MM.1S (cell line): ENCODE measurements at regions not wholly inside any gene's neighbourhood (a gene's known extent, or its start where the extent isn't known, plus 50 kb on each side); places are given as distances from the start of the nearest gene placed in this dataset.

Experiments
- DNase-seq: peaks from one replicate; pipeline ENCODE4 v3.0.0-alpha.2; 2015
- H2AFZ ChIP-seq: fragments of 300-600 bp; sonication (generic); 2 replicates; pipeline ENCODE4 v1.6.0; 2016; ENCODE audit warnings: antibody characterized with exemption, low read length
- H3F3A ChIP-seq: fragments of 300-600 bp; sonication (generic); 2 replicates; pipeline ENCODE4 v1.6.1; 2016; ENCODE audit warnings: mild to moderate bottlenecking, antibody characterized with exemption, low read length, moderate library complexity, mixed read lengths; ENCODE audit not compliant: insufficient read depth
- H3K27ac ChIP-seq: fragments of 300-600 bp; sonication (generic); 2 replicates; pipeline ENCODE4 v1.5.1; 2016; ENCODE audit warnings: mild to moderate bottlenecking, low read length
- H3K27me3 ChIP-seq: fragments of 300-600 bp; sonication (generic); replicated peaks from 2 replicates; pipeline ENCODE4 v1.6.0; 2016; ENCODE audit warnings: low read length; ENCODE audit not compliant: insufficient read depth
- H3K36me3 ChIP-seq: fragments of 300-600 bp; sonication (generic); replicated peaks from 2 replicates; pipeline ENCODE4 v1.6.1; 2016; ENCODE audit warnings: mild to moderate bottlenecking, low read length, mixed read lengths; ENCODE audit not compliant: insufficient read depth
- H3K4me1 ChIP-seq: fragments of 300-600 bp; sonication (generic); 2 replicates; pipeline ENCODE4 v1.6.1; 2016; ENCODE audit warnings: low read length, mixed read lengths
- H3K4me2 ChIP-seq: fragments of 300-600 bp; sonication (generic); 2 replicates; pipeline ENCODE4 v1.6.0; 2016; ENCODE audit warnings: low read depth, low read length
- H3K4me3 ChIP-seq: fragments of 300-600 bp; sonication (generic); 2 replicates; pipeline ENCODE4 v1.5.1; 2016; ENCODE audit warnings: low read length, mixed read lengths
- H3K79me2 ChIP-seq: fragments of 300-600 bp; sonication (generic); 2 replicates; pipeline ENCODE4 v1.6.1; 2016; ENCODE audit warnings: mixed run types, low read length, mixed read lengths
- H3K9ac ChIP-seq: fragments of 300-600 bp; sonication (generic); 2 replicates; pipeline ENCODE4 v1.6.1; 2016; ENCODE audit warnings: low read length, mixed read lengths
- H3K9me2 ChIP-seq: fragments of 300-600 bp; sonication (generic); replicated peaks from 2 replicates; pipeline ENCODE4 v1.6.1; 2016; ENCODE audit warnings: mild to moderate bottlenecking, low read length, mixed read lengths; ENCODE audit not compliant: insufficient read depth
- H3K9me3 ChIP-seq: fragments of 300-600 bp; sonication (generic); replicated peaks from 2 replicates; pipeline ENCODE4 v1.6.1; 2016; ENCODE audit warnings: mild to moderate bottlenecking, low read length, mixed read lengths; ENCODE audit not compliant: insufficient read depth
- H4K20me1 ChIP-seq: fragments of 300-600 bp; sonication (generic); 2 replicates; pipeline ENCODE4 v1.6.1; 2016; ENCODE audit warnings: mild to moderate bottlenecking, low read length, moderate library complexity, mixed read lengths; ENCODE audit not compliant: insufficient read depth
- EZH2 ChIP-seq: fragments of 300-600 bp; sonication (generic); optimal IDR thresholded peaks from 2 replicates; pipeline ENCODE3; 2017; ENCODE audit warnings: low read depth, mild to moderate bottlenecking, antibody characterized with exemption, low read length, mixed read lengths
- EZH2phosphoT487 ChIP-seq: fragments of 300-600 bp; sonication (generic); IDR thresholded peaks from 2 replicates; pipeline ENCODE4 v1.6.1; 2018; ENCODE audit warnings: antibody characterized with exemption, low read length
- TF ChIP-seq, protein P1 (sequence below): fragments of 300-600 bp; sonication (generic); IDR thresholded peaks from 2 replicates; pipeline ENCODE4 v1.5.1; 2016; ENCODE audit warnings: antibody characterized with exemption, low read length, mixed read lengths

DNA sequence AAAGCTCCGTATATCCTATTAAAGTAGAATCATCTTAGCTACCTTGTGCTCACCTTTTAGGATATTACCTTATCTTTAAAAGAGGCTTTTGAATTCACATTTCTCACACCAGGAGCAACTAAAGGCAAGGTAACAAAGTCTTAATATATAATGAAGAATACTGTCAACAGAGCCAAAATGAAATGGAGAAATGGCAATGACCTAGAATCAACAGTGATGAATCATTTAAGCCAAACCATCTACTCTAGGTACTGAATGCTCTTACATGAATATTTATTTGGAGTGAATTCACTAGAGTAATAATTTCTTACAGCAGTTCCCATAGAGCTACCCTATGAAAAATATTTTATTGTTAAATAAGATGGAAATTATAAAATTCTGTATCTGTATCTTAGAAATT is 421.0 kb downstream of the RND3 start:
- Histone ChIP-seq H3K9ac (no peak overlapping the region), H3K4me3 (no peak overlapping the region), H4K20me1 (no peaks in the 10 kb centered on the region), H3K9me2 (no peaks in the 10 kb centered on the region), H2AFZ (no peak overlapping the region), H3K27ac (no peak overlapping the region), H3F3A (no peaks in the 10 kb centered on the region), H3K9me3 (no peaks in the 10 kb centered on the region), H3K4me2 (no peak overlapping the region), H3K36me3 (no peaks in the 10 kb centered on the region), H3K4me1 (no peaks in the 10 kb centered on the region), H3K27me3 (no peaks in the 10 kb centered on the region), H3K79me2 (no peaks in the 10 kb centered on the region)
- DNase-seq = no peak
- TF ChIP-seq EZH2phosphoT487 = no peak
- TF ChIP-seq, protein P1, sequence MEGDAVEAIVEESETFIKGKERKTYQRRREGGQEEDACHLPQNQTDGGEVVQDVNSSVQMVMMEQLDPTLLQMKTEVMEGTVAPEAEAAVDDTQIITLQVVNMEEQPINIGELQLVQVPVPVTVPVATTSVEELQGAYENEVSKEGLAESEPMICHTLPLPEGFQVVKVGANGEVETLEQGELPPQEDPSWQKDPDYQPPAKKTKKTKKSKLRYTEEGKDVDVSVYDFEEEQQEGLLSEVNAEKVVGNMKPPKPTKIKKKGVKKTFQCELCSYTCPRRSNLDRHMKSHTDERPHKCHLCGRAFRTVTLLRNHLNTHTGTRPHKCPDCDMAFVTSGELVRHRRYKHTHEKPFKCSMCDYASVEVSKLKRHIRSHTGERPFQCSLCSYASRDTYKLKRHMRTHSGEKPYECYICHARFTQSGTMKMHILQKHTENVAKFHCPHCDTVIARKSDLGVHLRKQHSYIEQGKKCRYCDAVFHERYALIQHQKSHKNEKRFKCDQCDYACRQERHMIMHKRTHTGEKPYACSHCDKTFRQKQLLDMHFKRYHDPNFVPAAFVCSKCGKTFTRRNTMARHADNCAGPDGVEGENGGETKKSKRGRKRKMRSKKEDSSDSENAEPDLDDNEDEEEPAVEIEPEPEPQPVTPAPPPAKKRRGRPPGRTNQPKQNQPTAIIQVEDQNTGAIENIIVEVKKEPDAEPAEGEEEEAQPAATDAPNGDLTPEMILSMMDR = no peak
- no peak for TF ChIP-seq EZH2

- Histone ChIP-seq H4K20me1 (no peaks in the 10 kb centered on the region), H3K9ac (no peak overlapping the region), H3K4me3 (no peak overlapping the region), H3K79me2 (no peaks in the 10 kb centered on the region), H3K4me1 (no peaks in the 10 kb centered on the region), H3F3A (no peaks in the 10 kb centered on the region), H3K27me3 (no peaks in the 10 kb centered on the region), H3K36me3 (no peaks in the 10 kb centered on the region), H3K9me2 (no peaks in the 10 kb centered on the region), H2AFZ (no peak overlapping the region), H3K27ac (no peak overlapping the region), H3K4me2 (no peak overlapping the region), H3K9me3 (no peaks in the 10 kb centered on the region)
- no peak for TF ChIP-seq EZH2
- TF ChIP-seq, protein P1 = no peak
- TF ChIP-seq EZH2phosphoT487 = no peak
- no peak for DNase-seq
Observed at GRCh38 chr2:150063931-150064548, 423.4 kb downstream of the RND3 start.

DNA sequence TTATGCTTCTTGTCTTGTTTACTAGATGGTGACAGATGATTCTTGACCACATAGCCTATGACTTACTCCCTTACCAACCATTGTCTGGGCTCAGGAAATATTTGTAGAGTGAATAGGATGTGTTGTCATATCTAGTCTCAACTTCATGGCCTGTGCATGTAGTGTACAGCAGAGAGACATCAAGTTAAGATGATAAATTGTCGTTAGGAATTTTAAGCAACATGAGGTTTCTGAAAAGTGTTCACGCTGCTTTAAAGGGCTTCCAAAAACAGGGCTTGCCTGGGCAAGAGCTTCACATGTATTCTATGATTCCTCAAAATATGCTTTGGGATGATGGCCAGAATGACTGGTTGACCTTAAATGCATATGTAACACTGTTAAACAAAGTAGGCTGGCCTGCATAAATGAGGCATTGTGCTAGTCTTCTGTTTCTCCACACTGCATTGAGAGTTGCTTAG is 424.0 kb downstream of the RND3 start:
- no peaks in the 10 kb centered on the region for H3K9me3 ChIP-seq
- H3F3A ChIP-seq = no peaks in the 10 kb centered on the region
- no peak overlapping the region for H2AFZ ChIP-seq
- DNase-seq = no peak
- no peak overlapping the region for H3K4me3 ChIP-seq
- no peak overlapping the region for H3K4me2 ChIP-seq
- H3K27ac ChIP-seq = no peak overlapping the region
- no peak overlapping the region for H3K9ac ChIP-seq
- TF ChIP-seq, protein P1 = no peak
- TF ChIP-seq EZH2 (no peak), EZH2phosphoT487 (no peak)
- H3K9me2 ChIP-seq = no peaks in the 10 kb centered on the region
- H3K27me3 ChIP-seq = no peaks in the 10 kb centered on the region
- H3K79me2 ChIP-seq = no peaks in the 10 kb centered on the region
- no peaks in the 10 kb centered on the region for H3K4me1 ChIP-seq
- H3K36me3 ChIP-seq = no peaks in the 10 kb centered on the region
- no peaks in the 10 kb centered on the region for H4K20me1 ChIP-seq
